OCI-LY3 (cell line): ENCODE measurements at regions not wholly inside any gene's neighbourhood (a gene's known extent, or its start where the extent isn't known, plus 50 kb on each side); places are given as distances from the start of the nearest gene placed in this dataset.
"Not testable (repeated sequence)": the region's sequence is repeated elsewhere in the genome, so short reads cannot be mapped to it uniquely, and the experiment has no call there.

Experiments used
- H2AFZ ChIP-seq: fragments of 200-600, 300-600 bp; shearing (Covaris generic); 2 replicates; pipeline ENCODE4 v1.6.0; 2014; ENCODE audit warnings: antibody characterized with exemption, low read depth, low read length
- H3K27ac ChIP-seq: fragments of 200-600, 300-600 bp; sonication (generic); 2 replicates; pipeline ENCODE4 v1.5.1; 2014; ENCODE audit warnings: mild to moderate bottlenecking, low read length, moderate library complexity, mixed read lengths
- H3K27me3 ChIP-seq: fragments of 200-600, 300-600 bp; sonication (generic); 2 replicates; pipeline ENCODE4 v1.6.1; 2014; ENCODE audit warnings: low read depth, low read length, mixed read lengths
- H3K36me3 ChIP-seq: fragments of 200-600, 300-600 bp; sonication (generic); replicated peaks from 2 replicates; pipeline ENCODE3; 2014; ENCODE audit warnings: low read depth, low read length, mixed read lengths
- H3K4me1 ChIP-seq: fragments of 300-600, 200-600 bp; sonication (generic); 2 replicates; pipeline ENCODE4 v1.6.1; 2014; ENCODE audit warnings: low read length, mixed read lengths
- H3K4me2 ChIP-seq: fragments of 200-600, 300-600 bp; sonication (generic); 2 replicates; pipeline ENCODE4 v1.6.1; 2014; ENCODE audit warnings: low read length, mixed read lengths
- H3K4me3 ChIP-seq: fragments of 300-600, 200-600 bp; sonication (generic); 2 replicates; pipeline ENCODE4 v1.5.1; 2014; ENCODE audit warnings: antibody characterized with exemption, mild to moderate bottlenecking, low read length, moderate library complexity
- H3K79me2 ChIP-seq: fragments of 300-600, 200-600 bp; shearing (Covaris generic); 2 replicates; pipeline ENCODE4 v1.6.1; 2014; ENCODE audit warnings: mild to moderate bottlenecking, low read length, mixed read lengths
- H3K9ac ChIP-seq: fragments of 300-600, 200-600 bp; shearing (Covaris generic); 2 replicates; pipeline ENCODE4 v1.6.0; 2014; ENCODE audit warnings: mild to moderate bottlenecking, low read length, moderate library complexity
- H3K9me3 ChIP-seq: fragments of 200-600, 300-600 bp; shearing (Covaris generic); 2 replicates; pipeline ENCODE4 v1.6.1; 2014; ENCODE audit warnings: low read length, mixed read lengths; ENCODE audit not compliant: insufficient read depth
- H4K20me1 ChIP-seq: fragments of 200-600, 300-600 bp; sonication (generic); 2 replicates; pipeline ENCODE4 v1.6.1; 2016; ENCODE audit warnings: low read length, mixed read lengths; ENCODE audit not compliant: insufficient read depth
- CTCF ChIP-seq: fragments of 200-600, 300-600 bp; sonication (generic); IDR thresholded peaks from 2 replicates; pipeline ENCODE4 v1.5.1; 2014; ENCODE audit warnings: antibody characterized with exemption, low read length, low read depth
- EZH2phosphoT487 ChIP-seq: fragments of 200-600 bp; shearing (Covaris generic); IDR thresholded peaks from 2 replicates; pipeline ENCODE4 v1.6.1; 2018; ENCODE audit warnings: antibody characterized with exemption, mixed run types, low read depth

- TF ChIP-seq EZH2phosphoT487 (no peak), CTCF (no peak)
- Histone ChIP-seq H3K27ac (no peak overlapping the region), H3K9me3 (no peaks in the 10 kb centered on the region), H3K4me1 (no peaks in the 10 kb centered on the region), H3K4me2 (no peak overlapping the region), H3K36me3 (no peaks in the 10 kb centered on the region), H3K4me3 (no peak overlapping the region), H3K27me3 (no peaks in the 10 kb centered on the region), H3K79me2 (no peaks in the 10 kb centered on the region), H3K9ac (no peak overlapping the region), H4K20me1 (no peaks in the 10 kb centered on the region), H2AFZ (no peak overlapping the region)
Measured at GRCh38 chr4:181897935-181898334, 345.3 kb upstream of the TENM3 start.

GRCh38 chr4:181902404-181902803, 340.8 kb upstream of the TENM3 start:
- H3K9me3 ChIP-seq, H3K4me1 ChIP-seq, H3K79me2 ChIP-seq, H4K20me1 ChIP-seq, H3K4me3 ChIP-seq, H3K27me3 ChIP-seq, H3K36me3 ChIP-seq, H3K9ac ChIP-seq, H3K4me2 ChIP-seq, H3K27ac ChIP-seq, H2AFZ ChIP-seq: not testable (repeated sequence)

- no peak overlapping the region for H3K9ac ChIP-seq
Measured at GRCh38 chr4:181905708-181906107, 337.5 kb upstream of the TENM3 start.

GRCh38 chr4:181908168-181908567, 335.0 kb upstream of the TENM3 start:
- no peaks in the 10 kb centered on the region for H3K27me3 ChIP-seq
- peaks cover 5% of the 10 kb centered on the region; the same call in 1 of the 2 replicates for H3K9me3 ChIP-seq
- no peaks in the 10 kb centered on the region for H3K79me2 ChIP-seq
- no peaks in the 10 kb centered on the region for H3K36me3 ChIP-seq
- H3K4me2 ChIP-seq: no peak overlapping the region
- no peaks in the 10 kb centered on the region for H3K4me1 ChIP-seq
- no peak overlapping the region for H3K9ac ChIP-seq
- no peak overlapping the region for H3K4me3 ChIP-seq
- no peaks in the 10 kb centered on the region for H4K20me1 ChIP-seq
- TF ChIP-seq EZH2phosphoT487 (no peak), CTCF (no peak)
- no peak overlapping the region for H2AFZ ChIP-seq
- no peak overlapping the region for H3K27ac ChIP-seq

More at GRCh38 chr4:181905708-181906107, 337.5 kb upstream of the TENM3 start:
- Histone ChIP-seq H3K9me3 (0 out of 2 replicates have a peak, but pooled peaks cover 5% of the 10 kb centered on the region), H3K4me1 (no peaks in the 10 kb centered on the region), H3K4me3 (no peak overlapping the region), H4K20me1 (no peaks in the 10 kb centered on the region), H3K27ac (no peak overlapping the region), H3K27me3 (no peaks in the 10 kb centered on the region), H3K36me3 (no peaks in the 10 kb centered on the region), H2AFZ (no peak overlapping the region), H3K79me2 (no peaks in the 10 kb centered on the region), H3K4me2 (no peak overlapping the region)
- TF ChIP-seq EZH2phosphoT487 (no peak), CTCF (no peak)

GRCh38 chr4:181909368-181909767, 333.8 kb upstream of the TENM3 start:
- no peaks in the 10 kb centered on the region for H4K20me1 ChIP-seq

More at GRCh38 chr4:181909368-181909767, 333.8 kb upstream of the TENM3 start:
- H3K9ac ChIP-seq: no peak overlapping the region
- H3K36me3 ChIP-seq: no peaks in the 10 kb centered on the region
- no peak overlapping the region for H3K4me2 ChIP-seq
- H2AFZ ChIP-seq: no peak overlapping the region
- H3K79me2 ChIP-seq: no peaks in the 10 kb centered on the region
- H3K27me3 ChIP-seq: no peaks in the 10 kb centered on the region
- TF ChIP-seq EZH2phosphoT487: no peak
- no peak for TF ChIP-seq CTCF
- no peak overlapping the region for H3K27ac ChIP-seq
- peaks cover 3% of the 10 kb centered on the region; the same call in 1 of the 2 replicates for H3K9me3 ChIP-seq
- no peaks in the 10 kb centered on the region for H3K4me1 ChIP-seq
- no peak overlapping the region for H3K4me3 ChIP-seq
